Panc1 (cell line): ENCODE measurements at regions not wholly inside any gene's neighbourhood (a gene's known extent, or its start where the extent isn't known, plus 50 kb on each side); places are given as distances from the start of the nearest gene placed in this dataset.

Experiments
- ATAC-seq: fragments of 200-7000 bp; cut with Tn5 transposase; 2 replicates; pipeline ENCODE4 v1.9.1; 2020; ENCODE audit warnings: mild to moderate bottlenecking, moderate library complexity
- BruUV-seq: library from RNA; stranded (reverse); fragments of 400-500 nt; replicated peaks from 2 replicates; lab custom pipeline; 2021; lab: Mats Ljungman, UMichigan
- CTCF ChIA-PET: fragments of 300-600 bp; sonication (Branson Sonifier 250); formaldehyde crosslinking; loops from one replicate; lab custom pipeline; 2022; ENCODE audit warnings: antibody characterized with exemption; lab: Charles Lee
- POLR2A ChIA-PET: fragments of 300-600 bp; sonication (Branson Sonifier 250); formaldehyde crosslinking; loops from one replicate; lab custom pipeline; 2022; ENCODE audit warnings: antibody characterized with exemption; lab: Charles Lee
- DNase-seq: peaks from one replicate; pipeline ENCODE4 v3.0.0-alpha.2; 2010; ENCODE audit warnings: low read depth, low spot score
- H3K27ac ChIP-seq: 2 replicates; pipeline ENCODE4 v1.5.1; 2011; ENCODE audit warnings: mild to moderate bottlenecking, low read length, inconsistent platforms
- H3K27me3 ChIP-seq: fragments of 200-500 bp; sonication (Bioruptor generic); 2 replicates; pipeline ENCODE4 v1.6.0; 2014; ENCODE audit warnings: low read length, inconsistent platforms; ENCODE audit not compliant: control insufficient read depth, insufficient read depth
- H3K36me3 ChIP-seq: fragments of 200-500 bp; sonication (Bioruptor generic); 2 replicates; pipeline ENCODE4 v1.5.1; 2014; ENCODE audit warnings: inconsistent platforms, mild to moderate bottlenecking, low read length, moderate library complexity; ENCODE audit not compliant: control insufficient read depth, insufficient read depth
- H3K4me1 ChIP-seq: 2 replicates; pipeline ENCODE4 v1.5.1; 2011; ENCODE audit warnings: inconsistent platforms, mild to moderate bottlenecking, low read length, moderate library complexity; ENCODE audit not compliant: control insufficient read depth, insufficient read depth
- H3K4me3 ChIP-seq, 2 experiments: 2 replicates each; pipeline ENCODE4 v1.5.1; 2011 to 2012; ENCODE audit warnings: low read depth in 2 of 2, low read length in 2 of 2, mild to moderate bottlenecking in 2 of 2, inconsistent platforms in 1 of 2, moderate library complexity in 1 of 2
- H3K9me3 ChIP-seq: fragments of 200-500 bp; sonication (Bioruptor generic); 2 replicates; pipeline ENCODE4 v1.5.1; 2014; ENCODE audit warnings: low read depth, mild to moderate bottlenecking, inconsistent platforms, low read length, moderate library complexity; ENCODE audit not compliant: control insufficient read depth, insufficient read depth
- POLR2AphosphoS5 ChIP-seq: IDR thresholded peaks from 2 replicates; pipeline ENCODE4 v1.6.1; 2012; ENCODE audit warnings: mild to moderate bottlenecking, low read depth, low read length, moderate library complexity
- SIN3A ChIP-seq: IDR thresholded peaks from 2 replicates; pipeline ENCODE4 v1.6.1; 2012; ENCODE audit warnings: low read depth, mild to moderate bottlenecking, low read length, moderate library complexity, borderline replicate concordance; ENCODE audit not compliant: insufficient read depth
- TCF7L2 ChIP-seq: IDR thresholded peaks from 2 replicates; pipeline ENCODE4 v1.6.1; 2011; ENCODE audit warnings: mild to moderate bottlenecking, low read depth, low read length, inconsistent platforms
- in situ Hi-C: cut with HindIII; loops from 2 replicates; pipeline ENCODE4 v1.10.0; 2016; ENCODE audit warnings: low sequenced_read_pairs, low pct_unique_long_range_greater_than_20kb
- intact Hi-C: fragments of 100-400 bp; cut with micrococcal nuclease; formaldehyde crosslinking; loops from one replicate; pipeline ENCODE4 v1.10.0; 2022; ENCODE audit not compliant: unreplicated experiment
- TF ChIP-seq, protein P1 (sequence below), 2 experiments: IDR thresholded peaks; 2 replicates each; pipeline ENCODE4 v1.6.1; 2011 to 2012; ENCODE audit warnings: low read depth in 2 of 2, control low read depth in 1 of 2, low read length in 1 of 2, mild to moderate bottlenecking in 1 of 2, moderate library complexity in 1 of 2; ENCODE audit not compliant: insufficient read depth in 1 of 2
- TF ChIP-seq, protein P2 (sequence below): fragments of 450-650 bp; IDR thresholded peaks from 2 replicates; pipeline ENCODE4 v1.5.1; 2017; ENCODE audit warnings: mild to moderate bottlenecking

- ChIA-PET POLR2A (no interaction called here), CTCF (no interaction called here)
Measured at GRCh38 chr10:8392216-8392615, 337.7 kb downstream of the GATA3 start.

DNA sequence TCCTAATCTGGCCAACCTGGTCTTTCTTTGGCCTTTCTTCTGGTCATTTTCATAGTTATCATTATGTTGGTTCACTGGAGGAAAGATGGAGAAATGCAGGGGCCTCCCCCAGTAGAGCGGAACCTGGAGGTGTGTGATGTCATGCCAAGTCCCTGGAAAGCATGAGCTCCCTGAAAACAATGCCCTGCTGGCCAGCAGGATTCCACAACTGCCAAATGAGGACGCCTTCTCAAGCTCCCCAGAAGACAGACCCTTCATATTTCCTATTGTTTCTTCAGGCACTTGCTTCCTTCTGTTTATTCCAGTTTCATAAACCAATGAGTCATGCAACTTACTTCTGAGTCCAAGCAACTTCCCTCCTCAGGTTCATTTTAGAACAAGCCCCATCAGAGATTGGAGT is 339.0 kb downstream of the GATA3 start:
- H3K27me3 ChIP-seq: no peaks in the 10 kb centered on the region
- intact Hi-C loops: no loop called here
- in situ Hi-C loops: no loop called here
- H3K4me1 ChIP-seq: no peaks in the 10 kb centered on the region
- TF ChIP-seq SIN3A: no peak
- TF ChIP-seq, protein P1, sequence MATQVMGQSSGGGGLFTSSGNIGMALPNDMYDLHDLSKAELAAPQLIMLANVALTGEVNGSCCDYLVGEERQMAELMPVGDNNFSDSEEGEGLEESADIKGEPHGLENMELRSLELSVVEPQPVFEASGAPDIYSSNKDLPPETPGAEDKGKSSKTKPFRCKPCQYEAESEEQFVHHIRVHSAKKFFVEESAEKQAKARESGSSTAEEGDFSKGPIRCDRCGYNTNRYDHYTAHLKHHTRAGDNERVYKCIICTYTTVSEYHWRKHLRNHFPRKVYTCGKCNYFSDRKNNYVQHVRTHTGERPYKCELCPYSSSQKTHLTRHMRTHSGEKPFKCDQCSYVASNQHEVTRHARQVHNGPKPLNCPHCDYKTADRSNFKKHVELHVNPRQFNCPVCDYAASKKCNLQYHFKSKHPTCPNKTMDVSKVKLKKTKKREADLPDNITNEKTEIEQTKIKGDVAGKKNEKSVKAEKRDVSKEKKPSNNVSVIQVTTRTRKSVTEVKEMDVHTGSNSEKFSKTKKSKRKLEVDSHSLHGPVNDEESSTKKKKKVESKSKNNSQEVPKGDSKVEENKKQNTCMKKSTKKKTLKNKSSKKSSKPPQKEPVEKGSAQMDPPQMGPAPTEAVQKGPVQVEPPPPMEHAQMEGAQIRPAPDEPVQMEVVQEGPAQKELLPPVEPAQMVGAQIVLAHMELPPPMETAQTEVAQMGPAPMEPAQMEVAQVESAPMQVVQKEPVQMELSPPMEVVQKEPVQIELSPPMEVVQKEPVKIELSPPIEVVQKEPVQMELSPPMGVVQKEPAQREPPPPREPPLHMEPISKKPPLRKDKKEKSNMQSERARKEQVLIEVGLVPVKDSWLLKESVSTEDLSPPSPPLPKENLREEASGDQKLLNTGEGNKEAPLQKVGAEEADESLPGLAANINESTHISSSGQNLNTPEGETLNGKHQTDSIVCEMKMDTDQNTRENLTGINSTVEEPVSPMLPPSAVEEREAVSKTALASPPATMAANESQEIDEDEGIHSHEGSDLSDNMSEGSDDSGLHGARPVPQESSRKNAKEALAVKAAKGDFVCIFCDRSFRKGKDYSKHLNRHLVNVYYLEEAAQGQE (IDR thresholded peaks at IDR 0.05; ENCODE audit: insufficient read depth in 1 of 2, low read depth in 2 of 2, low read length in 1 of 2): no peak
- no peak for TF ChIP-seq TCF7L2
- TF ChIP-seq POLR2AphosphoS5: no peak
- TF ChIP-seq, protein P2, sequence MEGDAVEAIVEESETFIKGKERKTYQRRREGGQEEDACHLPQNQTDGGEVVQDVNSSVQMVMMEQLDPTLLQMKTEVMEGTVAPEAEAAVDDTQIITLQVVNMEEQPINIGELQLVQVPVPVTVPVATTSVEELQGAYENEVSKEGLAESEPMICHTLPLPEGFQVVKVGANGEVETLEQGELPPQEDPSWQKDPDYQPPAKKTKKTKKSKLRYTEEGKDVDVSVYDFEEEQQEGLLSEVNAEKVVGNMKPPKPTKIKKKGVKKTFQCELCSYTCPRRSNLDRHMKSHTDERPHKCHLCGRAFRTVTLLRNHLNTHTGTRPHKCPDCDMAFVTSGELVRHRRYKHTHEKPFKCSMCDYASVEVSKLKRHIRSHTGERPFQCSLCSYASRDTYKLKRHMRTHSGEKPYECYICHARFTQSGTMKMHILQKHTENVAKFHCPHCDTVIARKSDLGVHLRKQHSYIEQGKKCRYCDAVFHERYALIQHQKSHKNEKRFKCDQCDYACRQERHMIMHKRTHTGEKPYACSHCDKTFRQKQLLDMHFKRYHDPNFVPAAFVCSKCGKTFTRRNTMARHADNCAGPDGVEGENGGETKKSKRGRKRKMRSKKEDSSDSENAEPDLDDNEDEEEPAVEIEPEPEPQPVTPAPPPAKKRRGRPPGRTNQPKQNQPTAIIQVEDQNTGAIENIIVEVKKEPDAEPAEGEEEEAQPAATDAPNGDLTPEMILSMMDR: no peak
- no peaks in the 10 kb centered on the region for H3K9me3 ChIP-seq
- BruUV-seq: no TSS peak
- no peak overlapping the region for H3K27ac ChIP-seq
- ChIA-PET POLR2A (no interaction called here), CTCF (no interaction called here)
- no peaks in the 10 kb centered on the region for H3K36me3 ChIP-seq
- DNase-seq (no peak), ATAC-seq (no peak)
- H3K4me3 ChIP-seq: no peak overlapping the region

More at GRCh38 chr10:8392216-8392615, 337.7 kb downstream of the GATA3 start:
- Histone ChIP-seq H3K4me3 (no peak overlapping the region), H3K9me3 (no peaks in the 10 kb centered on the region), H3K4me1 (no peaks in the 10 kb centered on the region), H3K27me3 (no peaks in the 10 kb centered on the region), H3K36me3 (no peaks in the 10 kb centered on the region), H3K27ac (no peak overlapping the region)
- no peak for ATAC-seq
- TF ChIP-seq TCF7L2: no peak
- TF ChIP-seq, protein P1 (IDR thresholded peaks at IDR 0.05; ENCODE audit: insufficient read depth in 1 of 2, low read depth in 2 of 2, low read length in 1 of 2): no peak
- no peak for DNase-seq
- BruUV-seq: no TSS peak
- intact Hi-C loops: no loop called here
- in situ Hi-C loops: no loop called here
